ENCODE measurements at regions not wholly inside any gene's neighbourhood (a gene's known extent, or its start where the extent isn't known, plus 50 kb on each side); places are given as distances from the start of the nearest gene placed in this dataset.
"Not testable (repeated sequence)": the region's sequence is repeated elsewhere in the genome, so short reads cannot be mapped to it uniquely, and the experiment has no call there.

GRCh38 chr6:16028966-16029365 lies 99.9 kb upstream of the MYLIP start:
- Histone ChIP-seq H3K36me3 (ENCODE audit: control insufficient read depth, insufficient read depth, low read length) (no peaks in the 10 kb centered on the region), H3K4me3 (replicated peaks; ENCODE audit: low read depth, low read length) (no peak overlapping the region), H3K27me3 (replicated peaks; ENCODE audit: control insufficient read depth, insufficient read depth, low read length) (no peaks in the 10 kb centered on the region)
- no peak for TF ChIP-seq CTCF (IDR thresholded peaks at IDR 0.05; ENCODE audit: insufficient read depth, low read length, poor library complexity, severe bottlenecking)
- DNase-seq (ENCODE audit: extremely low read depth, insufficient read length) = no peak

- no peaks in the 10 kb centered on the region for H3K27me3 ChIP-seq (replicated peaks; ENCODE audit: control insufficient read depth, insufficient read depth, low read length)
- no peak overlapping the region for H3K4me3 ChIP-seq (replicated peaks; ENCODE audit: low read depth, low read length)
- no peaks in the 10 kb centered on the region for H3K36me3 ChIP-seq (ENCODE audit: control insufficient read depth, insufficient read depth, low read length)
- DNase-seq (ENCODE audit: extremely low read depth, insufficient read length) = no peak
- TF ChIP-seq CTCF (IDR thresholded peaks at IDR 0.05; ENCODE audit: insufficient read depth, low read length, poor library complexity, severe bottlenecking) = no peak
Observed at GRCh38 chr6:16020259-16020658, 108.6 kb upstream of the MYLIP start.

GRCh38 chr6:16019462-16019861 lies 109.4 kb upstream of the MYLIP start:
- DNase-seq (ENCODE audit: extremely low read depth, insufficient read length) = no peak
- H3K27me3 ChIP-seq (replicated peaks; ENCODE audit: control insufficient read depth, insufficient read depth, low read length) = no peaks in the 10 kb centered on the region
- H3K36me3 ChIP-seq (ENCODE audit: control insufficient read depth, insufficient read depth, low read length) = no peaks in the 10 kb centered on the region
- H3K4me3 ChIP-seq (replicated peaks; ENCODE audit: low read depth, low read length) = no peak overlapping the region
- TF ChIP-seq CTCF (IDR thresholded peaks at IDR 0.05; ENCODE audit: insufficient read depth, low read length, poor library complexity, severe bottlenecking) = no peak

GRCh38 chr6:16018626-16019025 lies 110.3 kb upstream of the MYLIP start:
- no peak overlapping the region for H3K4me3 ChIP-seq (replicated peaks; ENCODE audit: low read depth, low read length)
- DNase-seq (ENCODE audit: extremely low read depth, insufficient read length) = no peak
- H3K36me3 ChIP-seq (ENCODE audit: control insufficient read depth, insufficient read depth, low read length) = no peaks in the 10 kb centered on the region
- no peak for TF ChIP-seq CTCF (IDR thresholded peaks at IDR 0.05; ENCODE audit: insufficient read depth, low read length, poor library complexity, severe bottlenecking)
- no peaks in the 10 kb centered on the region for H3K27me3 ChIP-seq (replicated peaks; ENCODE audit: control insufficient read depth, insufficient read depth, low read length)

- not testable (repeated sequence) for H3K36me3 ChIP-seq (ENCODE audit: control insufficient read depth, insufficient read depth, low read length); DNase-seq (ENCODE audit: extremely low read depth, insufficient read length)
Observed at GRCh38 chr6:16014325-16014724, 114.6 kb upstream of the MYLIP start.

GRCh38 chr6:16007146-16007545 lies 121.7 kb upstream of the MYLIP start:
- TF ChIP-seq CTCF (IDR thresholded peaks at IDR 0.05; ENCODE audit: insufficient read depth, low read length, poor library complexity, severe bottlenecking) = no peak
- Histone ChIP-seq H3K36me3 (ENCODE audit: control insufficient read depth, insufficient read depth, low read length) (no peaks in the 10 kb centered on the region), H3K27me3 (replicated peaks; ENCODE audit: control insufficient read depth, insufficient read depth, low read length) (no peaks in the 10 kb centered on the region), H3K4me3 (replicated peaks; ENCODE audit: low read depth, low read length) (no peak overlapping the region)
- DNase-seq (ENCODE audit: extremely low read depth, insufficient read length) = no peak

More at GRCh38 chr6:16014325-16014724, 114.6 kb upstream of the MYLIP start:
- not testable (repeated sequence) for H3K27me3 ChIP-seq (replicated peaks; ENCODE audit: control insufficient read depth, insufficient read depth, low read length); H3K4me3 ChIP-seq (replicated peaks; ENCODE audit: low read depth, low read length)
